OCI-LY1 (cell line): ENCODE measurements at regions not wholly inside any gene's neighbourhood (a gene's known extent, or its start where the extent isn't known, plus 50 kb on each side); places are given as distances from the start of the nearest gene placed in this dataset.

Experiments
- H2AFZ ChIP-seq: fragments of 200-600 bp; sonication (generic), shearing (Covaris generic); 2 replicates; pipeline ENCODE4 v1.6.0; 2014; ENCODE audit warnings: antibody characterized with exemption, mild to moderate bottlenecking, low read length
- H3F3A ChIP-seq: fragments of 200-600 bp; sonication (generic), shearing (Covaris generic); 2 replicates; pipeline ENCODE4 v1.6.0; 2014; ENCODE audit warnings: mild to moderate bottlenecking, antibody characterized with exemption, low read length, moderate library complexity; ENCODE audit not compliant: insufficient read depth
- H3K27ac ChIP-seq: fragments of 200-600 bp; sonication (generic); 2 replicates; pipeline ENCODE4 v1.5.1; 2014; ENCODE audit warnings: low read length, mixed run types, mild to moderate bottlenecking, low read depth; ENCODE audit not compliant: poor library complexity, severe bottlenecking
- H3K27me3 ChIP-seq: fragments of 200-600 bp; sonication (generic); 2 replicates; pipeline ENCODE4 v1.6.0; 2014; ENCODE audit warnings: antibody characterized with exemption, mild to moderate bottlenecking, low read length, moderate library complexity; ENCODE audit not compliant: insufficient read depth
- H3K36me3 ChIP-seq: fragments of 200-600 bp; sonication (generic); 2 replicates; pipeline ENCODE4 v1.6.1; 2014; ENCODE audit warnings: mild to moderate bottlenecking, antibody characterized with exemption, low read length, moderate library complexity, mixed read lengths; ENCODE audit not compliant: insufficient read depth
- H3K4me1 ChIP-seq: fragments of 200-600 bp; sonication (generic); 2 replicates; pipeline ENCODE4 v1.5.1; 2014; ENCODE audit warnings: mild to moderate bottlenecking, low read length, moderate library complexity; ENCODE audit not compliant: insufficient read depth, severe bottlenecking
- H3K4me2 ChIP-seq: fragments of 200-600 bp; sonication (generic), shearing (Covaris generic); 2 replicates; pipeline ENCODE4 v1.6.1; 2014; ENCODE audit warnings: low read length
- H3K4me3 ChIP-seq: fragments of 200-600 bp; sonication (generic); 2 replicates; pipeline ENCODE4 v1.5.1; 2014; ENCODE audit warnings: low read length, low read depth, mild to moderate bottlenecking, mixed read lengths; ENCODE audit not compliant: poor library complexity, severe bottlenecking
- H3K79me2 ChIP-seq: fragments of 200-600 bp; shearing (Covaris generic); 2 replicates; pipeline ENCODE4 v1.6.1; 2016; ENCODE audit warnings: mixed run types, low read length, mixed read lengths; ENCODE audit not compliant: insufficient read depth
- H3K9ac ChIP-seq: fragments of 200-600 bp; sonication (generic), shearing (Covaris generic); 2 replicates; pipeline ENCODE4 v1.6.1; 2014; ENCODE audit warnings: mild to moderate bottlenecking, low read length, mixed read lengths
- H3K9me2 ChIP-seq: fragments of 200-600 bp; sonication (generic), shearing (Covaris generic); 2 replicates; pipeline ENCODE4 v1.6.1; 2014; ENCODE audit warnings: low read depth, mild to moderate bottlenecking, low read length, mixed read lengths
- H3K9me3 ChIP-seq: fragments of 200-600 bp; shearing (Covaris generic); 2 replicates; pipeline ENCODE4 v1.6.1; 2014; ENCODE audit warnings: low read length, mixed read lengths
- H4K20me1 ChIP-seq: fragments of 200-600 bp; sonication (generic), shearing (Covaris generic); 2 replicates; pipeline ENCODE4 v1.6.0; 2016; ENCODE audit warnings: mild to moderate bottlenecking, low read length; ENCODE audit not compliant: insufficient read depth
- EZH2 ChIP-seq: fragments of 200-600 bp; sonication (generic), shearing (Covaris generic); IDR thresholded peaks from 2 replicates; pipeline ENCODE4 v1.8.0; 2017; ENCODE audit warnings: borderline replicate concordance, mixed run types, mild to moderate bottlenecking, antibody characterized with exemption, low read length, moderate library complexity, mixed read lengths
- TF ChIP-seq, protein P1 (sequence below): fragments of 200-600 bp; sonication (generic), shearing (Covaris generic); IDR thresholded peaks from 2 replicates; pipeline ENCODE4 v1.5.1; 2017; ENCODE audit warnings: mild to moderate bottlenecking, antibody characterized with exemption, low read length, moderate library complexity, mixed read lengths

DNA sequence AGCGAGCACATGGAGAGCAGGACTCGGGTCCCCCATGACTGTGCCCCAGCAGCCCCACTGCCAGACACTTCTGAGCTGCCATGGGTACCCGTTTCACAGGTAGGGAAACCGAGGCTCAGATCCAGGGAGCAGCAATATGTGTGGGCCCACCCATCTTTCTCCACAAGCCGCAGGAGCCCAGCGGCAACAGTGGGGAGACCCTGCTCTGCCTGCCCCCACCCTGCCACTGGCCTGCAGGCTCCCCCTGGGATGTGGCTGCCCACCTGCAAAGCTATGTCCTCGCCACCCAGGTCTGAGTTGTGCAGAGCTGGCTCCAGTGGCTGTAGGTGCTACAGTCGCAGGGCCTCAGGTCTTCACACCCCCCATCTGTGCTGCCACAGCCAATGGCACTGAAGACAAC, 50.6 kb upstream of the C1QTNF9B start:
- Histone ChIP-seq H3K36me3 (no peaks in the 10 kb centered on the region), H3K4me1 (no peaks in the 10 kb centered on the region), H3K9me3 (no peaks in the 10 kb centered on the region), H4K20me1 (no peaks in the 10 kb centered on the region), H3K79me2 (no peaks in the 10 kb centered on the region), H3K4me2 (no peak overlapping the region), H3K4me3 (no peak overlapping the region), H3K27me3 (no peaks in the 10 kb centered on the region), H3K9me2 (no peaks in the 10 kb centered on the region), H2AFZ (no peak overlapping the region), H3K27ac (no peak overlapping the region), H3F3A (no peaks in the 10 kb centered on the region), H3K9ac (no peak overlapping the region)
- TF ChIP-seq, protein P1, sequence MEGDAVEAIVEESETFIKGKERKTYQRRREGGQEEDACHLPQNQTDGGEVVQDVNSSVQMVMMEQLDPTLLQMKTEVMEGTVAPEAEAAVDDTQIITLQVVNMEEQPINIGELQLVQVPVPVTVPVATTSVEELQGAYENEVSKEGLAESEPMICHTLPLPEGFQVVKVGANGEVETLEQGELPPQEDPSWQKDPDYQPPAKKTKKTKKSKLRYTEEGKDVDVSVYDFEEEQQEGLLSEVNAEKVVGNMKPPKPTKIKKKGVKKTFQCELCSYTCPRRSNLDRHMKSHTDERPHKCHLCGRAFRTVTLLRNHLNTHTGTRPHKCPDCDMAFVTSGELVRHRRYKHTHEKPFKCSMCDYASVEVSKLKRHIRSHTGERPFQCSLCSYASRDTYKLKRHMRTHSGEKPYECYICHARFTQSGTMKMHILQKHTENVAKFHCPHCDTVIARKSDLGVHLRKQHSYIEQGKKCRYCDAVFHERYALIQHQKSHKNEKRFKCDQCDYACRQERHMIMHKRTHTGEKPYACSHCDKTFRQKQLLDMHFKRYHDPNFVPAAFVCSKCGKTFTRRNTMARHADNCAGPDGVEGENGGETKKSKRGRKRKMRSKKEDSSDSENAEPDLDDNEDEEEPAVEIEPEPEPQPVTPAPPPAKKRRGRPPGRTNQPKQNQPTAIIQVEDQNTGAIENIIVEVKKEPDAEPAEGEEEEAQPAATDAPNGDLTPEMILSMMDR: no peak
- no peak for TF ChIP-seq EZH2

DNA sequence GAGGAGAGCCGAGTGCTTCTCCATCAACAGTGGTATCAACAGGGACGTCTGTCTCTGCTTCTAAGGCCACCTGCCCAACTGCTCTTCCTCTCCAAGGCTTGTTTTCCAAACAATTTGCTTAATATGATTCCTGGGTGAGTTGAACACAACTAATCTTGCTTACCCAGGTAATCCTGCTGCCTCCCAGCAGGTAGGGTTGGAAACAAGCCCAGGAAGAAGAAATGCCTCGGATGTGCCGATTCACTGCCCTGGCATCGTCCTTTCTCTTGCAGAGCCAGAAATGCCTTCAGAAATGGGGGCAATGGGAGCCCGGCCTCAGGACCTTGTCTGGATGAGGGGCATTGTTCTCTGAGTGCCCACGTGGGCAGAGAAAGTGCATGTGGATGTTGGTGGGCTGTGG, 51.9 kb upstream of the C1QTNF9B start:
- H4K20me1 ChIP-seq: no peaks in the 10 kb centered on the region
- no peak overlapping the region for H2AFZ ChIP-seq
- H3K4me2 ChIP-seq: no peak overlapping the region
- H3K27ac ChIP-seq: no peak overlapping the region
- no peak overlapping the region for H3K4me3 ChIP-seq
- no peaks in the 10 kb centered on the region for H3K4me1 ChIP-seq
- H3K9ac ChIP-seq: no peak overlapping the region
- no peaks in the 10 kb centered on the region for H3K79me2 ChIP-seq
- H3K27me3 ChIP-seq: no peaks in the 10 kb centered on the region
- no peaks in the 10 kb centered on the region for H3K36me3 ChIP-seq
- H3K9me3 ChIP-seq: no peaks in the 10 kb centered on the region
- H3K9me2 ChIP-seq: no peaks in the 10 kb centered on the region
- no peak for TF ChIP-seq EZH2
- no peaks in the 10 kb centered on the region for H3F3A ChIP-seq

DNA sequence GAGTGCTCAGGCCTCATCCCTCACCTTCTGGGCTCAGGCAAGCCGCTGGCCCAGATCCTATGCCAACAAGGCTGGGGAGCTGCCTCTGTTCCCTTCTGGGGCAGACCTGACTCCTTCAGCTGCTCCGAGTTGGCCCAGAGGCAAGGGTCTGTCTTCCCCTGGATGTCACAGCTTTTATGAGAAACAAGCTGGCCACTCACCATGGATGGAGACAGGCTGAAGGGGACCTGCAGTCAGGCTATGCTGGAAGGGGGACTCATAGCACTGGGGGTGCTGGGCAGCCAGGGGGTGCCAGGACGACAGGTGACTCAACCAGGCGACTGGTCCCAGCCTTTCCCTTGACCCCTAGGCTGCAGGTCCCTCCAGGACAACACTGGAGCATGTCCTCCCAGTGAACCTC, 52.4 kb upstream of the C1QTNF9B start:
- Histone ChIP-seq H3K9ac (no peak overlapping the region), H3K4me3 (no peak overlapping the region), H3K9me2 (no peaks in the 10 kb centered on the region), H3K27me3 (no peaks in the 10 kb centered on the region), H3K9me3 (no peaks in the 10 kb centered on the region), H4K20me1 (no peaks in the 10 kb centered on the region), H2AFZ (no peak overlapping the region), H3K4me2 (no peak overlapping the region), H3K27ac (no peak overlapping the region), H3F3A (no peaks in the 10 kb centered on the region), H3K4me1 (no peaks in the 10 kb centered on the region), H3K79me2 (no peaks in the 10 kb centered on the region), H3K36me3 (no peaks in the 10 kb centered on the region)
- TF ChIP-seq, protein P1: no peak
- TF ChIP-seq EZH2: no peak

DNA sequence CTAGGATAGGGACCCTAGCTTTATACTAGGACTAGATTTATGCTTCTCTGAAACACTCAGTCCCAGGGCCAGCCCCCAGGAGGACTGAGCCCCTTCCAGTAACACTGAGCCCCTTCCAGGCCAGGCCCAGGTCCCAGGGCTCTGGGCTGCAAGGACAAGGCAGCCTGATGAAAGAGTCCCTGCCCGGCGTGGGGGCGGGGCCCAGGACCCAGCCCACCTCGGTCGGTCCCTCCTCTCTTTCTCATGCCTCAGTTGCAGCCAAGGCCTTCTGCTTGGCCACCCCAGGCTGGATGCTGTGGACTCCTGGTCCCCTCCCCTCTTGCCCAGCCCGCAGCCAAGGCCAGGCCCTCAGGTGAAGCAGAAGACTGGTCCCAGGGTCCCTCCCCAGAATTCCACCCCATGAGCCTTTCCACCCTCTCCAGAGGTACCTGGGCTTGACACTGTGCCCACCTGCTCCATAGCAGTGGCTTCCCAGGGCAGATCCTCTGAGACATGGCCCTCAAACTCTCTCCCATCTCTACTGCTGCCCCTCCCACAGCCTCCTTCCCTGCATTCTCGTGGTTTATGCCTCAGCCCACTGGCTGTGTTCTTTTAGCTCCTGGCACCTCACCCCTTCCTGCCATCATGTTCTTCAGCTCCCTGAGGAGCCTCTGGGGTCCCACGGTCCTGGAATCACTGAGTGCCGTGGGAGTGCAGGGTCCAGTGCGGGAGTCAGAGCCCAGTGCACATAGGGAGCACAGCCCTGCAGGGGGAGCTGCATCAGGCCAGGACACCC, 53.6 kb upstream of the C1QTNF9B start:
- Histone ChIP-seq H3K4me1 (no peaks in the 10 kb centered on the region), H3K27ac (no peak overlapping the region), H4K20me1 (no peaks in the 10 kb centered on the region), H3K9me2 (no peaks in the 10 kb centered on the region), H3K9ac (no peak overlapping the region), H3K36me3 (no peaks in the 10 kb centered on the region), H3K9me3 (no peaks in the 10 kb centered on the region), H3K27me3 (no peaks in the 10 kb centered on the region), H3K79me2 (no peaks in the 10 kb centered on the region), H3F3A (no peaks in the 10 kb centered on the region), H3K4me3 (no peak overlapping the region), H3K4me2 (no peak overlapping the region), H2AFZ (no peak overlapping the region)
- TF ChIP-seq, protein P1: no peak
- no peak for TF ChIP-seq EZH2
